Hippocampal formation (tissue), 2 donors: ENCODE measurements at regions not wholly inside any gene's neighbourhood (a gene's known extent, or its start where the extent isn't known, plus 50 kb on each side); places are given as distances from the start of the nearest gene placed in this dataset.

Experiments used
- DNase-seq, 2 donors: peaks; one replicate each; lab custom pipeline; 2025; lab: John Stamatoyannopoulos, UW

DNA sequence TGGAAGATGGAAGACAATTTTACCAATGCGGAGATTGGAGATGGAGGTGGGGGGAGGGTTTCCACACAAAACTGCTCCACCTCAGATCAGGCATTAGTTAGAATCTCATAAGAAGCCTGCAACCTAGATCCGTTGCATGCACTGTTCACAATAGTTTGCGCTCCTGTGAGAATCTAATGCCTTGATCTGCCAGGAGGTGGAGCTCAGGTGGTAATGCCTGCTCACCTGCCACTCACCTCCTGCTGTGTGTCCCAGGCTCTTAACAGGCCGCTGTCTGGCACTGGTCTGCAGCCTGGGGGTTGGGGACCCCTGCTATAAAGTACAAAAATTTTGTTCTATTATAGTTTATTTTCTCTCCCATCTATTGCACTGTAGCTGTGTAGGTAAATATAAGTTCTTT, 84.9 kb upstream of the FOXG1 start:
- no peak for DNase-seq

DNA sequence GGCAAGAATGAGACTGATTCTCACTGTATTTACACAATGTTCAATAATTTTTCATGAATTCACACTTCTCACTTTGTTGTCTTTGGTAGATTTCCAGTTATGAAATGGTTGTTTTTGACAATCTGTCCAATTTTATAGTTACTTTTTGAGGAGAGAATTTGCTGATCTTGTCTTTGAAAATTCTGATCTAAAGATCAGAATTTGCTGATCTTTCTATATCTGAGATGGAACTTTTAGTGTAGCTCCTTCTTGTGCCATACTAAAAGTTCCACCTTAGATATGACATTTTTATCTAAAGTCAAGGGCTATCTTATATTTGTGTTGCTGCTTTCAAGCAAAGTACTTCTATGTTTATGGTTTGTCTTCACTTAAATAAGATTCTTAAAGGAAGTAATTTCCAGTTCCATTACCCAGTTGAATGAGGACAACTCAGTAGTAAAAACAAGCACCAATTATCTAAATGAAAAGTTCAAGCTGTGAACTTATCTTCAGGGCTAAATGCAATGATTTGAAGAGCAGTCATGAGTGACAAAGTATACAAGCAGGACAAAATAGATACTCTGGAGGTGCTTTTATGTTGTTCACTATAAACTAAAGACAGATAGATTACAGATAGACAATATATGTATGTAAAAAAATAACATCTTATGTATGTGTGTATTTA, 76.4 kb upstream of the FOXG1 start:
- DNase-seq, result no peak

DNA sequence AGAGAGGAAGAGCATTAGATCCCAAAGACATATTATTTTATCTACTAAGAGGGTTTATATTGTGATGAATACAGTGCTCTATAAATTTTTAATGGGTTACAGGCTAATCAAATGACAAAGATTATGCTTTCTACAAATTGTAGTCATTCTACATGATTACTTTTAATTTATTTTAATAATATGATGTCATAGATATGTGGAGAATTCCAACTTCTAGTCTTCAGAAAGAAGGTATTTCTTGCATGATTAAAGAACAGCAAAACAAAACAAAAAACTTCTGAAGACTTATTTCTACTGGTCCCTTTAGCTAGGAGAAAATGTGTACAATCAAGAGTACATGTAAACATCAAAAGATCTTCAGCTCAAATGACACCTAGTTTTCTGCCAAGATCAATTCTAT, 71.5 kb upstream of the FOXG1 start:
- DNase-seq, result no peak

DNA sequence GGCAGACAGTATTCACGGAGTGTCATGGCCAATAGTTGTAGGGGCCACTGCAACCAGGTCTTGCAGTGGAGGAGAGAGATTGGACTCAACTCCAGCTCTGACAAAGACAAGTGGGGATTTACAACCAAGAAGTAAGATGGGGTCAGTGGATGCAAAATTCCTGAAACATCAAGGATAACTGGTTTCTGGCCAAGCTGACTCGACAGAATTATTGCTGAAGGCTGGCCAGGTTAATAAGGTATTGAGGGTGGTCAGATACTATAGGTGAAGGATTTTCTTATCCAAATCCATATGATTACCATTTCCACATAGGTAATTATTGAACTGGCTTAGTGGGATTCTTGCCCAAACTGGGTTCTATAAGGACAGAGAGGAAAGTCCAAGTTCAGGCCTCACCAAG, 64.9 kb upstream of the FOXG1 start:
- no peak for DNase-seq

DNA sequence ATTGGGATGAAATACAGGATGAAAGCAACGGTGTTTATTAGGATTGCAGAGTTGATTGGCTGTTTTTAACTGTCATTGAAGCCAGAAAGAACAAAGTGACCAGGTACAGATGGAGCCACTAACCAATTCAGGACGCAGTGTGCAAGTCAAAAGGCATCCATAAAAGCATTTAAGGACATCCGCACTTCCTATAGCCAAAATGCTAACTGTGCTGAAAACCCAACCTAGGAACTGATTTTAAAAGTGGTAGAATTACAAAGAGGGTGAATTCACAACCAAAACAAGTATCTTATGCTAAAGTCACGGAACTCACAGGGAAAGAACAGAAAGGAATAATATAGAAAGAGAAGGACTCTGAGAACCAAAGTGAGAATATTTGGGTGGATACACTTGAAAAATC, 63.1 kb upstream of the FOXG1 start:
- no peak for DNase-seq

DNA sequence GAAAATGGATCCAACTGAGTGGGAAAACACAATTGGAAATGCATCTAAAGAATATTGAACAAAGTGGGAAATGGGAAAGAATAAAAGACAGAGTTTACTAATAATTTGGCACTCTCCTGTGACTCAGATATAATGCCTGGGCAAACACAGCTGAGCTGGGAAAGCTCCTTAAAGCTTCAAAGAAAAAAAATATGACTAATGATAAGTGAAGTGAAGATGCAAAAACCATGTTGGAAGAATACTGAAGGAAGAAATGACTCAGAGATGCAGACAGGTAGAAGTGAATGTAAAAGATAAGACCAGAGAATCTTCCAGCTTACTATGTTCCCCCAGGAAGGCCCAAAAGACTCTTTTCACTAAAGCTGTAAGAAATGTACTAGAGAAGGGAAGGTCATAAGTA, 62.4 kb upstream of the FOXG1 start:
- DNase-seq, result no peak

DNA sequence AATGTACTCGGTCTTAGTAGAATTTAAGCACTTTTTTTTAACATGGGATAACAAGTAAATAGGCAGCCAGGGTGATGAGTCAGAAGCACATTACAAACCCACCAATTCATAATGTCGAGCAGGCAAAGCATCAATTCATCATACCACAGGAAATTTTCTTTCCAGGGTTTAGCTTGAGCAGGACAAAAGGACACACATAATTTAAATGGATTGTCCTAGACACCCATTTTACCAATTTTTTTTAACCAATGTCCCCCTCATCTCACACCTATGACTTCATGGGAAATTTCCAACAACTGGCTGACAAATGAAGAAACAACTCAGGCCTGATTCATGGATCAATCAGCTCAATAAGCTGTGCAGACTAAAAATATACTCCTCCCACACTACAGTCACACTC, 58.8 kb upstream of the FOXG1 start:
- DNase-seq, result no peak

DNA sequence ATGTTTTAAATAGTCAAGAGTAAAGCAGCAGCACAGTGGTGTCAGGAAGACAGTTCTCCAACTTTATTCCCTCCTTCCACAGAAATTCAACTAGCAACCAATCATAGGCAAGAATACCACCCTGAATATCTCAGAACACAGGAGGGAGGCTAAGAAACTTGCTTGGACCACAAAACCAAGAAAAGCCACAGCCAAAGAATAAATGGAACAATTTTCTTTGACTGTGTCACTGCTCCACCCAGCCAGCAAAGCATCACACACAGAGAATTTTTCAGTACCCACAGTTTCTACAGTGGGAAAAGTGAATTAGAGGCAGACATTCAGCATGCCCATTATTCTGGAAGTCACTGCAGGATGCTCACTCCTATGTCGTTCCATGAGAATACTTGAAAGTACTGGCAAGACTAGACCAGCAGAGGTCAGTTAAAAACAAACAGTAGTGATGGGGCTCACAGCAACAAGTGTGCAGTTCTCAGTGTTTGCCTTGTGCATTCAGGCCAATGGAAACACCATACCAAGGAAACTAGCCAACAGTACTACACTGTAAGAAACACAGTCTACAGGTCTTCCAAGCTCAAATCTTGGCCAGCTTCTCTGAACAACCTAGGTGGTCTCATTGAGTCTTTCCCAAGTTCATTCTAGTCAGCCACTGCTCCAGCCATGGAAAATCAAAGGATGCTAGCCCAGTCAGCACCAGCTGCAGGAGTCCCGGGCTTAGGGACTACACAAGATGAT, 56.8 kb upstream of the FOXG1 start:
- DNase-seq, result no peak
